MM.1S (cell line): ENCODE measurements at regions not wholly inside any gene's neighbourhood (a gene's known extent, or its start where the extent isn't known, plus 50 kb on each side); places are given as distances from the start of the nearest gene placed in this dataset.

ENCODE experiments used
- DNase-seq: peaks from one replicate; pipeline ENCODE4 v3.0.0-alpha.2; 2015
- H2AFZ ChIP-seq: fragments of 300-600 bp; sonication (generic); 2 replicates; pipeline ENCODE4 v1.6.0; 2016; ENCODE audit warnings: antibody characterized with exemption, low read length
- H3F3A ChIP-seq: fragments of 300-600 bp; sonication (generic); 2 replicates; pipeline ENCODE4 v1.6.1; 2016; ENCODE audit warnings: mild to moderate bottlenecking, antibody characterized with exemption, low read length, moderate library complexity, mixed read lengths; ENCODE audit not compliant: insufficient read depth
- H3K27ac ChIP-seq: fragments of 300-600 bp; sonication (generic); 2 replicates; pipeline ENCODE4 v1.5.1; 2016; ENCODE audit warnings: mild to moderate bottlenecking, low read length
- H3K27me3 ChIP-seq: fragments of 300-600 bp; sonication (generic); replicated peaks from 2 replicates; pipeline ENCODE4 v1.6.0; 2016; ENCODE audit warnings: low read length; ENCODE audit not compliant: insufficient read depth
- H3K36me3 ChIP-seq: fragments of 300-600 bp; sonication (generic); replicated peaks from 2 replicates; pipeline ENCODE4 v1.6.1; 2016; ENCODE audit warnings: mild to moderate bottlenecking, low read length, mixed read lengths; ENCODE audit not compliant: insufficient read depth
- H3K4me1 ChIP-seq: fragments of 300-600 bp; sonication (generic); 2 replicates; pipeline ENCODE4 v1.6.1; 2016; ENCODE audit warnings: low read length, mixed read lengths
- H3K4me2 ChIP-seq: fragments of 300-600 bp; sonication (generic); 2 replicates; pipeline ENCODE4 v1.6.0; 2016; ENCODE audit warnings: low read depth, low read length
- H3K4me3 ChIP-seq: fragments of 300-600 bp; sonication (generic); 2 replicates; pipeline ENCODE4 v1.5.1; 2016; ENCODE audit warnings: low read length, mixed read lengths
- H3K79me2 ChIP-seq: fragments of 300-600 bp; sonication (generic); 2 replicates; pipeline ENCODE4 v1.6.1; 2016; ENCODE audit warnings: mixed run types, low read length, mixed read lengths
- H3K9ac ChIP-seq: fragments of 300-600 bp; sonication (generic); 2 replicates; pipeline ENCODE4 v1.6.1; 2016; ENCODE audit warnings: low read length, mixed read lengths
- H3K9me2 ChIP-seq: fragments of 300-600 bp; sonication (generic); replicated peaks from 2 replicates; pipeline ENCODE4 v1.6.1; 2016; ENCODE audit warnings: mild to moderate bottlenecking, low read length, mixed read lengths; ENCODE audit not compliant: insufficient read depth
- H3K9me3 ChIP-seq: fragments of 300-600 bp; sonication (generic); replicated peaks from 2 replicates; pipeline ENCODE4 v1.6.1; 2016; ENCODE audit warnings: mild to moderate bottlenecking, low read length, mixed read lengths; ENCODE audit not compliant: insufficient read depth
- H4K20me1 ChIP-seq: fragments of 300-600 bp; sonication (generic); 2 replicates; pipeline ENCODE4 v1.6.1; 2016; ENCODE audit warnings: mild to moderate bottlenecking, low read length, moderate library complexity, mixed read lengths; ENCODE audit not compliant: insufficient read depth
- EZH2 ChIP-seq: fragments of 300-600 bp; sonication (generic); optimal IDR thresholded peaks from 2 replicates; pipeline ENCODE3; 2017; ENCODE audit warnings: low read depth, mild to moderate bottlenecking, antibody characterized with exemption, low read length, mixed read lengths
- EZH2phosphoT487 ChIP-seq: fragments of 300-600 bp; sonication (generic); IDR thresholded peaks from 2 replicates; pipeline ENCODE4 v1.6.1; 2018; ENCODE audit warnings: antibody characterized with exemption, low read length
- TF ChIP-seq, protein P1 (sequence below): fragments of 300-600 bp; sonication (generic); IDR thresholded peaks from 2 replicates; pipeline ENCODE4 v1.5.1; 2016; ENCODE audit warnings: antibody characterized with exemption, low read length, mixed read lengths

DNA sequence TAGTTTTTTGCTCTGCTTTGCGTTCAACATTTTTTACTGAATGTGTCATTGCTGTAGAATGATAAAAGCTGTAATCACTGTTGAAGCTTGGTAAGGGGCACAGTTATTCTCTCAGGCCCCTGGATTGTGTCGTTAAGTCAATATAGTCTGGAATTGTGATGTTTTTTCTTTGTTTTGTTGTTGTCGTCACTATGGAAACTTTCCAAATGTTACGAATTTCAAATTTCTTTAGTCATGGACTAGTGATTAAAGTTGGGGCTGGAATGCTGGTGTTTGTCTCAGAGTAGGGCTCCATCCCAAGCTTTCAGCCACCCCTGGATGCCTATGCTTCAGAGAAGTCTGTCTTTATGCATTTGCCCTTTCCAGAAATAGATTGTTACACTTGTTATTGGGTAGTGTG, 287.2 kb downstream of the CDH19 start:
- Histone ChIP-seq H3F3A (no peaks in the 10 kb centered on the region), H3K27ac (no peak overlapping the region), H2AFZ (no peak overlapping the region), H3K4me3 (no peak overlapping the region), H3K9ac (no peak overlapping the region), H3K9me3 (no peaks in the 10 kb centered on the region), H3K4me1 (no peaks in the 10 kb centered on the region), H3K4me2 (no peak overlapping the region), H3K79me2 (no peaks in the 10 kb centered on the region), H3K9me2 (no peaks in the 10 kb centered on the region), H3K27me3 (no peaks in the 10 kb centered on the region), H3K36me3 (no peaks in the 10 kb centered on the region), H4K20me1 (no peaks in the 10 kb centered on the region)
- DNase-seq: no peak
- TF ChIP-seq, protein P1, sequence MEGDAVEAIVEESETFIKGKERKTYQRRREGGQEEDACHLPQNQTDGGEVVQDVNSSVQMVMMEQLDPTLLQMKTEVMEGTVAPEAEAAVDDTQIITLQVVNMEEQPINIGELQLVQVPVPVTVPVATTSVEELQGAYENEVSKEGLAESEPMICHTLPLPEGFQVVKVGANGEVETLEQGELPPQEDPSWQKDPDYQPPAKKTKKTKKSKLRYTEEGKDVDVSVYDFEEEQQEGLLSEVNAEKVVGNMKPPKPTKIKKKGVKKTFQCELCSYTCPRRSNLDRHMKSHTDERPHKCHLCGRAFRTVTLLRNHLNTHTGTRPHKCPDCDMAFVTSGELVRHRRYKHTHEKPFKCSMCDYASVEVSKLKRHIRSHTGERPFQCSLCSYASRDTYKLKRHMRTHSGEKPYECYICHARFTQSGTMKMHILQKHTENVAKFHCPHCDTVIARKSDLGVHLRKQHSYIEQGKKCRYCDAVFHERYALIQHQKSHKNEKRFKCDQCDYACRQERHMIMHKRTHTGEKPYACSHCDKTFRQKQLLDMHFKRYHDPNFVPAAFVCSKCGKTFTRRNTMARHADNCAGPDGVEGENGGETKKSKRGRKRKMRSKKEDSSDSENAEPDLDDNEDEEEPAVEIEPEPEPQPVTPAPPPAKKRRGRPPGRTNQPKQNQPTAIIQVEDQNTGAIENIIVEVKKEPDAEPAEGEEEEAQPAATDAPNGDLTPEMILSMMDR: no peak
- no peak for TF ChIP-seq EZH2
- TF ChIP-seq EZH2phosphoT487: no peak

DNA sequence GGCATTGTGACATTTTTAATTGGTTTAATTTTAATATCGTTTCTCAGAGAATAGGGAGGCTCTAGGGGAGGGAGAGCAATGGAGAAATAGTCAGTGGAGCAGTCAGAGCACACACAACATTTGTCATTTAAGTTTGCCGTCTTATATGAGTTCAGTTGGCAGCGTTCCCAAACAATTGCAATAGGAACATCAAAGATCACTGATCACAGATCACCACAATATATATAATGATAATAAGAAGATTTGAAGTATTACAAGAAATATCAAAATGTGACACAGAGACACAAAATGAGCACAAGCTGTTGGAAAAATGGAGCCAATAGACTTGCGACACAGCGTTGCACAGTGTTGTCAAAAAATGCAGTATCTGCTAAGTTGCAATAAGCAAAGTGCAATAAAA, 303.7 kb downstream of the CDH19 start:
- Histone ChIP-seq H2AFZ (no peak overlapping the region), H3K27me3 (no peaks in the 10 kb centered on the region), H3F3A (no peaks in the 10 kb centered on the region), H3K9me2 (no peaks in the 10 kb centered on the region), H3K4me2 (no peak overlapping the region), H3K9ac (no peak overlapping the region), H4K20me1 (no peaks in the 10 kb centered on the region), H3K27ac (no peak overlapping the region), H3K4me3 (no peak overlapping the region), H3K79me2 (no peaks in the 10 kb centered on the region), H3K4me1 (no peaks in the 10 kb centered on the region), H3K9me3 (no peaks in the 10 kb centered on the region), H3K36me3 (no peaks in the 10 kb centered on the region)
- no peak for TF ChIP-seq EZH2phosphoT487
- TF ChIP-seq EZH2: no peak
- TF ChIP-seq, protein P1: no peak
- DNase-seq: no peak

DNA sequence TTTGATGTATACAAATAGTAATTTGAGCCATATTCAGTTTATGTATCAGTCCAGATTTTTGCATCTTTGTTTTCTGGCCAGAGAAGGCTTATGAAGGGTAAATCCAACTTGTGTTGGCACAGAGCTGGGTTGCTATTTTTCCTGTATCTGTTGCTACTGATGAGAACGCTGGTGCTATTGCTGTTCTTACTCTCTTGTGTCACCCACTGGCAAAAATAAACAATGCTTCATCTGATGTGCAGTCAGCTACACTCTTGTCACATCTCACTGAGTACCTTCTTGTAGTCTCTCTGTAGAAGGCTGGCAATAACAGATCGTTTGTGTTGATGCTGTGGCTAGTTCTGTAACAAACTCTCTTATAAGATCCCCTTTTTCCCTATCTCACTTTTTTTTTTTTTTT, 323.4 kb downstream of the CDH19 start:
- H3K4me1 ChIP-seq: no peaks in the 10 kb centered on the region
- H3K27me3 ChIP-seq: no peaks in the 10 kb centered on the region
- H3K9me3 ChIP-seq: no peaks in the 10 kb centered on the region
- no peak overlapping the region for H2AFZ ChIP-seq
- no peaks in the 10 kb centered on the region for H3K9me2 ChIP-seq
- no peaks in the 10 kb centered on the region for H3F3A ChIP-seq
- TF ChIP-seq EZH2: no peak
- no peak for TF ChIP-seq EZH2phosphoT487
- TF ChIP-seq, protein P1: no peak
- no peak overlapping the region for H3K4me3 ChIP-seq
- H3K79me2 ChIP-seq: no peaks in the 10 kb centered on the region
- H3K4me2 ChIP-seq: no peak overlapping the region
- H4K20me1 ChIP-seq: no peaks in the 10 kb centered on the region
- no peak overlapping the region for H3K27ac ChIP-seq
- no peak overlapping the region for H3K9ac ChIP-seq
- DNase-seq: no peak
- no peaks in the 10 kb centered on the region for H3K36me3 ChIP-seq

GRCh38 chr18:66271962-66272361, 331.9 kb downstream of the CDH19 start:
- no peak overlapping the region for H2AFZ ChIP-seq
- DNase-seq: no peak
- H3F3A ChIP-seq: no peaks in the 10 kb centered on the region
- TF ChIP-seq, protein P1: no peak
- no peak for TF ChIP-seq EZH2
- no peak for TF ChIP-seq EZH2phosphoT487
- no peaks in the 10 kb centered on the region for H4K20me1 ChIP-seq
- no peaks in the 10 kb centered on the region for H3K36me3 ChIP-seq
- no peaks in the 10 kb centered on the region for H3K9me3 ChIP-seq
- H3K4me1 ChIP-seq: no peaks in the 10 kb centered on the region
- H3K4me2 ChIP-seq: no peak overlapping the region
- H3K27me3 ChIP-seq: no peaks in the 10 kb centered on the region
- H3K9me2 ChIP-seq: no peaks in the 10 kb centered on the region
- H3K9ac ChIP-seq: no peak overlapping the region
- H3K79me2 ChIP-seq: no peaks in the 10 kb centered on the region
- no peak overlapping the region for H3K27ac ChIP-seq
- H3K4me3 ChIP-seq: no peak overlapping the region
